SH-SY5Y (cell line): ENCODE measurements at regions not wholly inside any gene's neighbourhood (a gene's known extent, or its start where the extent isn't known, plus 50 kb on each side); places are given as distances from the start of the nearest gene placed in this dataset.

Source experiments
- GATA2 ChIP-seq: IDR thresholded peaks from 2 replicates; pipeline ENCODE4 v1.6.1; 2011; ENCODE audit warnings: mild to moderate bottlenecking, low read depth, low read length
- GATA3 ChIP-seq: IDR thresholded peaks from 2 replicates; pipeline ENCODE4 v1.6.1; 2011; ENCODE audit warnings: low read depth, mild to moderate bottlenecking, low read length, moderate library complexity

DNA sequence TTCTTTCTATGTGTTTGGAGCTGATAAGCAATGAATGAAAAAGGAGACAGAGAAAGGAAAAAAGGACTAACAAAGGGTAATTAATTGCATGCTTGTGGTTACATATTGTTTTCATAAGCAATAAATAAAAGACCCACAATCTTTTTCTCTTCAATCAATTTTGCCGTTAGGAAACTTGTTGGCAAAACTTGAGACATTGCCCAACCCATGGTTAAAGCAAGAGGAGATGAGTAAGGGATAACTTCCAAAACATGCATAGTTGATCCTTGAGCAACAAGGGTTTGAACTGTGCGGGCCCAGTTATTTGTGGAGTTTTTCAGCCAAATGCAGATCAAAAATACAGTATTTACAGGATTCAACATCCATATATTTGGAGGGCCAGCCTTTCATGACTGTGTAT lies 572.4 kb downstream of the AMY1C start:
- TF ChIP-seq GATA2 (no peak), GATA3 (no peak)
